SK-MEL-5 (cell line): ENCODE measurements at regions not wholly inside any gene's neighbourhood (a gene's known extent, or its start where the extent isn't known, plus 50 kb on each side); places are given as distances from the start of the nearest gene placed in this dataset.
A peak's percentile ranks its signal among the peaks of the same experiment; 100 is the strongest.

Source experiments
- DNase-seq: peaks from one replicate; pipeline ENCODE4 v3.0.0-alpha.2; 2016; ENCODE audit warnings: low read depth, low spot score
- in situ Hi-C: cut with HindIII; loops from 2 replicates; pipeline ENCODE4 v1.10.0; 2016; ENCODE audit warnings: low sequenced_read_pairs, high pct_unique_total_duplicates, low pct_unique_long_range_greater_than_20kb

DNA sequence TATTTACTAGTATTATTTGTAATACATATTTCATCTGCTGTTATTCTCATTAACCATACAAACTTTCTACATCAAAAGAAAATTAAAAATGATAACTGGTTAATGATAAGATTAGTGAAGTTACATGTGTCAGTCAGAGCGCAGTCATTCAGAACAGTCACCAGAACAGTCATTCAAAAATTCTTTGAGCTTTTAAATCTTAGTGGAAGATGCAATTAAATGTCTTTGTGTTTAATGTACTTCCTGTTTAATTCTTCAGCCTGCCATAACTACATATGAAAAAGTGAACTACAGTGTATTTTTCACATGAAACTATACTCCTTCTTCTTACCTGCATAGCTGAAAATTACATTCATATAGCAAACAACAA lies 179.7 kb upstream of the NDST4 start:
- in situ Hi-C loops, result no loop called here
- DNase-seq, result no peak

DNA sequence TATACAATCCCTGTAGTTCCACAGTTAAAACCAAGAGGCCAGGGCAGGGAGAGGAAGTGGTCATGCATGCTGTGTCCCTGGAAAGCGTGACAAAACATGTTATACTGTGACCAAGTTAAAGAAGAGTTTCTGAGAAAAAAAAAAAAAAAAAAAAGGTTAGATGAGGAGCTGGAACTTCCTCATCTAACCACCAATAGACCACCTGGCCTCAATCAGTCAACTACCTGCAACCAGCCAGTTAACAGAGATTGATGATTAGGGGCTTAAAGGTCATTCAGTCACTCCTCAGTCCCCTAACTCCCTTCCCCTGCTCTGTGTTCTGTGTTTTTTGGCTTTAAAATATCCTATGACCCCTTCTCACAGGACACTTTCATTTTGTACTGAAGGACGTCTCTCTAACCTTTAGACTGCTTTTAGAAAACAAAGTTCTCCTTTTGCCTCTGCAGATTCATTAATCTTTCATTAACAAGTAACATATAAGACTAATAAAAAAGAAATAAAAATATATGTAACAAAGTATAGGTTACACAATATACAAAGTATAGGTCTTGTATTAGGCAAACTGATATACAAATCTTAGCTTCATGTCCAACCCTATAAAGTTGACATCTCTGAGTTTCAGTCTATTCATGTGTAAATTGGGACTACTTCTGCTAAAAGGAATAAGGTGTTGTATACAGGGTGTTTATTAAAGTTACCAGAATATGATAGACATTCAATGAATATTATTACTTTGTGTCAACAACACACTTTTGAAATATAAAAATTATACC lies 179.1 kb upstream of the NDST4 start:
- in situ Hi-C loops, result no loop called here
- DNase-seq, result no peak

DNA sequence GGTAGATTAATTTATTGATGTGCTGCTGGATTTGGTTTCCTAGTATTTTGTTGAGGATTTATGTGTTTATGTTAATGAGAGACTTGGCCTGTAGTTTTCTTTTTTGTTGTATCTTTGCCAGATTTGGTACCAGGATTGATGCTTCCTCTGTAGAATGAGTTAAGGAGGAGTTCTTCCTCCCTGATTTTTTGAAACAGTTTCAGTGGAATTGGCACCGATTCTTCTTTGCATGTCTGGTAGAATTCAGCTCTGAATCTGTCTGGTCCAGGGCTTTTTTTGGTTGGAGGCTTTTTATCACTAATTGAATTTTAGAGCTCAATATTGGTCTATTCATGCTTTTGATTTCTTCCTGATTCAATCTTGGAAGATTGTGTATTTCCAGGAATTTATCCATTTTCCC lies 174.0 kb upstream of the NDST4 start:
- in situ Hi-C loops, result no loop called here
- DNase-seq, result no peak

DNA sequence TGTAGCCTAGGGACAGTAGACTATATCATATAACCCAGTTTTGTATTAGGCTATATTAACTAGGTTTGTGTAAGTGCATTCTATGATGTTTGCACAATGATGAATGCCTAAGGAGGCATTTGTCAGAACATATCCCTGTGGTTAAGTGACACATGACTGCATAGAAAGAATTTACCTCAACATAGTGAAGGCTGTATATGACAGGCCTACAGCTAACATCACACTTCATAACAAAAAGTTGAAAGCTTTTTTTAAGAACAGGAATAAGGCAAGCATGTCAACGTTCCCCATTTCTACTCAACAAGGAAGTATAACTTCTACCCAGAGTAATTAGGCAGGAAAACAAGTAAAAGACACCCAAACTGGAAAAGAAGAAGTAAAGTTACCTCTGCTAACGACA lies 165.9 kb upstream of the NDST4 start:
- no peak for DNase-seq
- in situ Hi-C loops, result no loop called here

DNA sequence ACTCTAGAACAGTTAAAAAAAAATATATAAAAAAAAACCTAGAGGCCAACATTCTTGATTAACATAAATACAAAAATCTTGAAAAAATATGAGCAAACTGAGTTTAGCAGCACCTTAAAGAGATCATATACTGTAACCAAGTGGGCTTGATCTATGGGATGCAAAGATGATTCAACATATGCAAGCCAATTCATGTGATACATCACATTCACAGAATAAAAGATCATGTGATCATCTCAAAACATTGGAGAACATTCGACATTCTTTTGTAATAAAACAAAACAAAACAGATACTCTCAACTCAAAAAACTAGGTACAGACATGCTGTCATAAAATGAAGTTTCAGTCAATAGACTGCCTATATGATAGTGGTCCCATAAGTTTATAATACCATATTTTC lies 165.4 kb upstream of the NDST4 start:
- in situ Hi-C loops, result no loop called here

DNA sequence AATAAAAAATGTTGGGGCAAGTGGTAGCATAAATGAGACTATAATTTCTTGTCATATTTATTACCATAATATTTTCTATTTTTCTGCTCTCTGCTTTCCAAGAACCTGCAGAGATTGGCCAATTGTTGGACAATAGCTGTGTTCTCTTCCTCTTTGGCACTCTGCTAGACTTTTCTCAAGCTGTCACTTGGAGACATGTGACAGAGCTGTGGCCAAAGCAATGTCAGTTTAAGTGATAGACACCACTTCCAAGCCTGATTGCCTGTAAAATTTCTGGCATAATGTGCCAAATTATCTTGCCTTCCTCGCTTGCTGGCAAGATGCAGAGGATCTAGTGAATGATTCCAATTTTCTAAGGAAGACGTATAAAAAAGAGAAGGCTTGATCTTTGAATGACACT lies 162.2 kb upstream of the NDST4 start:
- DNase-seq, result no peak
- in situ Hi-C loops, result no loop called here

More for the DNA sequence above, 165.4 kb upstream of the NDST4 start:
- DNase-seq, result no peak

DNA sequence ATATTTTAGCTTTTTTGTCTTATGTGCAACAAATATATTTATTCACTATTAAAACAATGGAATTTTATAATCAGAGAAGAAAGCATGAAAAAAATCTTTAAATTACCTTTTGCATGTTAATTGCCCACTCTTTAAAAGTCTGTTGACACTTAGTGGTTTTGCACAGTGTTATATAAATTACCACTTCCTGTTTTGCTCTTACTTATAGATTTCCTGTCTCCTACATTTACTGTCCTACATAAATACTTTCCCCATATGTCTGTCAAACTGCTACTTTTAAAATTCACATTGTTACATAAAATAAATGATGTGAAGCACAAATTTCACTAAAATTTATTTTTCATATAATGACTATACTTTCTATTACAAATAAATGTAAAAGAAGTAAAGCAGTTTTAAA lies 161.1 kb upstream of the NDST4 start:
- in situ Hi-C loops, result no loop called here
- no peak for DNase-seq

DNA sequence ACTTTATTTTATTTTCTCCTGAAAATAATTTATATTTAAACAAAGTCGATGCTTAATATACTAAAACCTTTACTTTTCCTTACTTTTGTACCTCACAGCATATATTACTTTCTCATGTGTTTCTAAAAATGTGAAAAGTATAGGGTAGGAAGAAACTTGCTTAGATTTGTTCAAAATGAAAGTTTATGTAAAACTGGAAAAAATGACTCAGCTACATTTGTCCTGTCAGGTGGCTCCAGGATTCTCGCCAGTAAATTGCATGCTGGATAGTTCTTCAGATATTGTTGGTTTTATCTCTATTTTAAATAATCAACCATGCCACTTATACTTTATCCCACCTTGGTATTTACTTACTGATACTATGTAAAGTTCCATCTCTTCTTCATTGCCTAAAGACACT lies 159.2 kb upstream of the NDST4 start:
- DNase-seq, result no peak
- in situ Hi-C loops, result no loop called here

DNA sequence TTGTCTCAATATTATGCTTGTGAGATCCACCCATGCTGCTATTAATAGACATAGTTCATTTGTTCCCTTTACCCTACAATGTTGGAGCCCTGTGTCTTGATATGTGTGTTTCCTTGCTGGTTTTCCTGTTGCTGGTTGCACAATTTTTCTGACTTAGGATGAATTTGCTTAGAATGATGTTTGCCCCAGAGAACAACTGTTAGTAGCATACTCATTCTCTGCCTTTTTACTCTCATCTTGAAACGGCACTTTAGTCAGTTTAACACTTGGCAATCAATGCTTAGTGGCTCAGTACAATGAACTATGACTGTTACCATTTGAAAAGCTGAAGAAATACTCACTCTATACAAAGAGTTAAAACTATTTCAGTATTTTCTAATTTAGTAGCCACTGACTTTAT lies 158.8 kb upstream of the NDST4 start:
- in situ Hi-C loops, result no loop called here
- no peak for DNase-seq

DNA sequence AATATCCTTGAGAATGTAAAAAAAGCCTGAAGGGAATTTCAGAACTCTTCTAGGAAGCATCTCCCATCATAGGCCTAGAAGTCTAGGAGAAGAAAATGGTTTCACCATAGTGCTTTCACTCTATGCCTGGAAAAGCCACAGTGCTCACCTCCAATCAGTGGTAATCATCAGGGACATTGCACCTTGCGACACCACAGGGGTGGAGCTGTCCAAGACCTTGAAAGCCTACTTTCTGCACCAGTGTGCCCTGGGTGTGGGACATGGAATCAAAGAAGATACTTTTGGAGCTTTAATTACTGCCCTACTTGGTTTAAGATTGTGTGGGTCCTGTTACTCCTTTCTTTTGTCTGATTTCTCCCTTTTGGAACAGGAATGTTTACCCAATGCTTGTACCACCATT lies 146.8 kb upstream of the NDST4 start:
- DNase-seq, result no peak
- in situ Hi-C loops, result no loop called here

DNA sequence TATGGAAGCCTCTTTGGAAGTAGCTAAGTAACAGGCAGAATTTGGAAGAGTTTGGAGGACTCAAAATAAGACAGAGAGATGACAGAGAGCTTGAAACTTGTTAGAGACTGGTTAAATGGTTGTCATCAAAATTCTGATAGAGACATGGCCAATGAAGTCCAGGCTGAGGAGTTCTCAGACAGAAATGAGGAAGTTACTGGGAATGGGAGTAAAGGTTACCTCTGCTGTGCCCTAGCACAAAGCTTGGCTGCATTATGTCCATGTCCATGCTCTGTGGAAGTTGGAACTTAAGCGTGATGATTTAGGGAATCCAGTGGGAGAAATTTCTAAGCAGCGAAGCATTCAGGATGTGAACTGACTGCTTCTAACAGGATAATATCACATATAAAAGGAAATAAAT lies 146.2 kb upstream of the NDST4 start:
- DNase-seq, result no peak
- in situ Hi-C loops, result no loop called here

DNA sequence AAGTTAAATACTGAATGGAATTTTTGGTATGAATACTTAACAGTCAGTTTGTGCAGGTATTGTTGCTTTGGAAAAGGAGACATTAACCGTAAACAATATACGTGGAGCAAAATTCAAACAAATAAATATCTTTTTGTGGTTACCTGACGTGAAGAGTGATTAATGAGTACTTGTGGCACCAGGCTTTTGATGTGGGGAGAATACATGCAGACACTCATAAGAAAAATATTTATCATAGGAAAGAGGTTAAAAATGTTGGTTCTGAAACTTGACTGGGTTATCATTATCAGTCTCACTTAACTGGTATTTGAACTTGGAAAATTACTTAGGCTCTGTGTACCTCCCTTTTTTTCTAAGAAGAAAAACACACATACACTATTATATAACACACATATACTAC lies 136.4 kb upstream of the NDST4 start:
- in situ Hi-C loops, result no loop called here
- DNase-seq, result no peak

DNA sequence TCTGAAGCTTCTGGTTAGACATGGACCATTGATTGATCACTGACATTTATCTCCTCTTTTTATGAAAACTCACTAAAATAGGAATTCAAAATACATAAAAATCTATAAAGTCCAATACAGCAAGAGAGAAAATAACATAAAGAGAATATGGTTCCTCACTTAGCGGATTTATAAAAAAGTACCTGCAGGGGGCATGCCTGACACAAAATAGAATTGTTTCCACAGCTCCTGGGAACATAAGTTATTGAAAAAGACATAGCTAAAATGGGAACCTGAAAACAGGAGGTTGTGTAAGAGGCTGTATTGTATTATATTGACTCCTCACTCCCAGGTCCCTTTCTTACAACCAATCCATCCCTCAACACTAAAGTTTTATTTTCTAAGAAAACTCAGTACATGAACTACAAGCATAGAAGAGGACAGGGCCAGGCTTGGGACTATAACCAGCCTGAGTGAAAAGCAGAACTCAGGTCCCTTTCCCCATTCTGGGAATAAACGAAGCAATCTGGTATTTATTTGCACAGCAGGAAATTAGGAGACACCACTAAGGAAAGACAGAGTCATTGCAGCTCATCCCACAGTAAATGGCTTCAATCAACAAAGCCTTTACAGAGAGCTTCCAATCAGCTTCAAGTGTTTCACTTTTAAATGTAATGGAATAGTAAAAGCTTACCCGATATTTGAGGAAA lies 121.1 kb upstream of the NDST4 start:
- in situ Hi-C loops, result no loop called here
- DNase-seq, result peak; percentile 61

DNA sequence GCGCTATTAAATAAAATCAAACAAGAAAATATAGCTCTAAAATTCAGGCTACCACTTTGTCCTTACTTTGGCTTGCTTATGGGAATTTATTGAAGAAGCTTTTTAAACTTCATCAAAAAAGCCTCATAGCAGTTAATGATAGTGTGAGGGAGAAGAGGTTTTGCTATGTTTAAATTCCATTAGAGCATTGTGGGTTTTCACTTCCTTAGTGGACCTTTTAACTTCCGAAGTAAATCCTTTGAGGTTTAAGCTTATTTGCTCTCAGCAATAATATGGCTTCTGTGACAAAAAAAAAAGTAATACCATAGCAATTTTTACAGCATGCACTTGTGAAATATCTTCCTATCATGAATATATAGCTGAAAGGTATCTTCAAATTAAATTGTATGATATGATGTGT lies 120.2 kb upstream of the NDST4 start:
- in situ Hi-C loops, result no loop called here
- peak; percentile 10 for DNase-seq

DNA sequence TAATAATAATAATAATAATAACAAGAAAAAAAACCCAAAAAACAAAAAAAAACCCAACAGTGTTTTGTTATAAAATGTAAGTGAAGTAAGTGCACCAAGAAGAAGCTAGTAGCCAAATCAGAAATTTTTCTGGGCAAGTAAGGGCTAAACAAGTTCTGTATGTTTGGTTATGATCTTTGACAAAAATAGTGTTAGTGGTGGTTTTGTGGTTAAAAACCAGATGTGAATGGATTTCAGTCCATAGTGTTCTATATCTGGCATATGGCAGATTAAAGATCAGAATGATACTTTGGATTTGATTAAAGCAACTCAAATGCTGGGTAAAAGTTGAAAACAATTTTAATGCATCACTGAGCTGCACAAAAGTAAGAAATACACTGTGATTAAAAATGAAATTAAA lies 116.5 kb upstream of the NDST4 start:
- in situ Hi-C loops, result no loop called here
- no peak for DNase-seq

DNA sequence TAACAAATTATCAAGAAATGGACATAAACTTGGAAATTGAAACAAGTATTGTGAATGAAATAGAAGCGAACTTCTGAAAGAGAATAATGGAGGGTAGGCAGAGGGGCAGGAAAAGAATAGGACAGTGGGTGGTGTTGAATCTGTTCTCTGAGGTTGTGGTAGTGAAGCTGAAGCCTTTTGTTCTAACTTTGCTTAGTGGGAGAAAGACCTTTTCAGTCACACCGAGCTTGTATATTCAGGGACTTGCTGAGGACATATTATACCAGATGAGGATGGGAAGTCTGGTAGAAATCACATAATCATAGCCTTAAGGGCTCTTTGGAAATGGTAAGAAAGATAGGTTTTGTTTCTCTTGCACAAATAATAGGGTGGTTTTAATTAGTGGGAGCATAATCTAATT lies 115.4 kb upstream of the NDST4 start:
- in situ Hi-C loops, result no loop called here
- DNase-seq, result no peak

DNA sequence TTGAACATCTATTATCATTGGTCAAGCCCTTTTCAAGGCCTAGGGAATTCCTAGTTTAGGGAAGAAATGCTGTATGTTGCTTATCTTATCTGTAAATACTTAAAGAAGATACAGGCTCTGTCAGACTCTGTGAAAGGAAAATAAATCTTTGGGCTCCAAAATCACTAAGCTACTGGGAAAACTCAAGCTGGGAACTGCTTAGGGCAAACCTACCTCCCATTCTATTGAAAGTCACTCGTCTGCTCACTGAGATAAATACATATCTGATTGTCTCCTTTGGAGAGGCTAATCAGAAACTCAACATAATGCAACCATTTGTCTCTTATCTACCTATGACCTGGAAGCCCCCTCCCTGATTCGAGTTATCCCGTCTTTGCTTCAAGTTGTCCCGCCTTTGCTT lies 108.6 kb upstream of the NDST4 start:
- in situ Hi-C loops, result no loop called here
- no peak for DNase-seq

DNA sequence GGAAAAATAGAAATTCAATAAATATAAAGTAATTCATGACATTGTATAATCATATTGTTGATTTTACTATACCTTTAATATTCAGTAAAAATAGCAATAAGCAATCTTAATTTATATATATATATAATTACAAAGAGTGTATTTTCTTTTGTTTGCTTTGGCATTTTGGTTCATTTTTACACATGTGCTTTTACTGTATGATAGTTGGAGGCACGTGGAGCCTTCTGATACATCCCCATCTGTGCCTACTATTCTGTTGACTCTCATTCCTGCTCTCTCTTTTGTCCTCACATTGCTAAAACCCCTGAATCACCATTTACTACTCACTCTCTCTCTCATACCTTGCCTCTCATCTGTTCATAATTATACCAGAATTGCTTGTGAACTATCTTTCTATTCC lies 106.4 kb upstream of the NDST4 start:
- in situ Hi-C loops, result no loop called here
- no peak for DNase-seq

DNA sequence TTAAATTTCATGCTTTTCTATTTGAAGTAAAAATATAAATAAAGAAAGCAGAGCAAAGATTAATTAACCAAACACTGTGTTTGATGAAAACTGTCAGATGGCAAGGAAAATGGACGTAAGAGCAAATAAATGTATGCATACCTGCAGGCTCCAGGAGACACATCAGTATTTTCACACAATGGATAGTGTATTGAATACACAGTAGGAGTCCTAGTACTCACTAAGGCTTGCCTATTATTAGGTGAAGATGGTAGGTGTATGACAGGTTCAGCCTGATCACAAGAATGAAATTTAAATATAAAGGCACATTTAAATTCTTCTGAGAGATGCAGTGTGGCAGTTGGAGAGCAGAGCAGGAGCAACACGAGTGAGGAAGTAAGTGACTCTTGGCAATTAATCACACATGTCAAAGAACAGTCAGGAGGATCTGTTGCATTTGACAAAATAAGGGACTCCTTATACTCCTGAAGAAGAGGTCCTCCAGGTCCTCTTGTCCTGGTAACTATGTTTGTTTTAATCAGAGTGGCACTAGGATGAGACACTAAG lies 106.0 kb upstream of the NDST4 start:
- in situ Hi-C loops, result no loop called here
- DNase-seq, result no peak
